Mesendoderm (in vitro differentiated cells): ENCODE measurements at regions not wholly inside any gene's neighbourhood (a gene's known extent, or its start where the extent isn't known, plus 50 kb on each side); places are given as distances from the start of the nearest gene placed in this dataset.

Experiments
- DNase-seq: peaks from one replicate; pipeline ENCODE4 v3.0.0; 2013
- H2AK5ac ChIP-seq: 2 replicates; pipeline ENCODE4 v1.6.1; 2013; ENCODE audit warnings: low read length, inconsistent platforms
- H2BK120ac ChIP-seq: 2 replicates; pipeline ENCODE4 v1.6.1; 2013; ENCODE audit warnings: low read depth, mild to moderate bottlenecking, low read length, moderate library complexity, mixed read lengths
- H2BK15ac ChIP-seq: replicated peaks from 2 replicates; pipeline ENCODE4 v1.6.1; 2013; ENCODE audit warnings: low read depth, mild to moderate bottlenecking, moderate library complexity
- H2BK5ac ChIP-seq: 2 replicates; pipeline ENCODE4 v1.6.1; 2013; ENCODE audit warnings: low read length, inconsistent platforms
- H3K18ac ChIP-seq: 2 replicates; pipeline ENCODE4 v1.6.1; 2013; ENCODE audit warnings: mild to moderate bottlenecking, low read length, mixed read lengths
- H3K23ac ChIP-seq: one replicate; pipeline ENCODE4 v1.6.1; 2013; ENCODE audit warnings: low read length
- H3K27ac ChIP-seq: 2 replicates; pipeline ENCODE4 v1.5.1; 2013; ENCODE audit warnings: low read depth, mild to moderate bottlenecking, inconsistent platforms, low read length, moderate library complexity
- H3K27me3 ChIP-seq: 2 replicates; pipeline ENCODE4 v1.6.1; 2013; ENCODE audit warnings: low read length, control low read depth, mild to moderate bottlenecking, inconsistent platforms; ENCODE audit not compliant: insufficient read depth, poor library complexity
- H3K36me3 ChIP-seq: 2 replicates; pipeline ENCODE4 v1.6.1; 2013; ENCODE audit warnings: low read length, inconsistent platforms; ENCODE audit not compliant: control insufficient read depth, insufficient read depth
- H3K4ac ChIP-seq: one replicate; pipeline ENCODE4 v1.6.1; 2013; ENCODE audit warnings: low read depth, mild to moderate bottlenecking, low read length, moderate library complexity
- H3K4me1 ChIP-seq: 2 replicates; pipeline ENCODE4 v1.6.1; 2013; ENCODE audit warnings: low read depth, low read length, inconsistent platforms; ENCODE audit not compliant: control insufficient read depth
- H3K4me2 ChIP-seq: 2 replicates; pipeline ENCODE4 v1.6.1; 2013; ENCODE audit warnings: low read length
- H3K4me3 ChIP-seq: 2 replicates; pipeline ENCODE4 v1.5.1; 2013; ENCODE audit warnings: mild to moderate bottlenecking, low read length
- H3K56ac ChIP-seq: one replicate; pipeline ENCODE4 v1.6.1; 2013; ENCODE audit warnings: low read length
- H3K79me1 ChIP-seq: 2 replicates; pipeline ENCODE4 v1.6.1; 2013; ENCODE audit warnings: low read length, inconsistent platforms
- H3K79me2 ChIP-seq: 2 replicates; pipeline ENCODE4 v1.6.1; 2013; ENCODE audit warnings: mild to moderate bottlenecking, low read length; ENCODE audit not compliant: control insufficient read depth, insufficient read depth
- H3K9ac ChIP-seq: 2 replicates; pipeline ENCODE4 v1.6.1; 2013; ENCODE audit warnings: low read length, inconsistent platforms
- H4K5ac ChIP-seq: one replicate; pipeline ENCODE4 v1.6.1; 2013; ENCODE audit warnings: low read length
- H4K8ac ChIP-seq: one replicate; pipeline ENCODE4 v1.6.1; 2013; ENCODE audit warnings: low read depth, mild to moderate bottlenecking, control low read depth, low read length, moderate library complexity
- WGBS: extraction: QIAGEN DNeasy Blood & Tissue Kit; methylation state at CpG from one replicate; pipeline ENCODE4 v1.1.7; 2013; ENCODE audit warnings: low lambda C conversion rate, missing lambda C conversion rate; ENCODE audit not compliant: insufficient coverage; ENCODE audit errors: extremely low coverage; 5-methylcytosine and 5-hydroxymethylcytosine counted together

DNA sequence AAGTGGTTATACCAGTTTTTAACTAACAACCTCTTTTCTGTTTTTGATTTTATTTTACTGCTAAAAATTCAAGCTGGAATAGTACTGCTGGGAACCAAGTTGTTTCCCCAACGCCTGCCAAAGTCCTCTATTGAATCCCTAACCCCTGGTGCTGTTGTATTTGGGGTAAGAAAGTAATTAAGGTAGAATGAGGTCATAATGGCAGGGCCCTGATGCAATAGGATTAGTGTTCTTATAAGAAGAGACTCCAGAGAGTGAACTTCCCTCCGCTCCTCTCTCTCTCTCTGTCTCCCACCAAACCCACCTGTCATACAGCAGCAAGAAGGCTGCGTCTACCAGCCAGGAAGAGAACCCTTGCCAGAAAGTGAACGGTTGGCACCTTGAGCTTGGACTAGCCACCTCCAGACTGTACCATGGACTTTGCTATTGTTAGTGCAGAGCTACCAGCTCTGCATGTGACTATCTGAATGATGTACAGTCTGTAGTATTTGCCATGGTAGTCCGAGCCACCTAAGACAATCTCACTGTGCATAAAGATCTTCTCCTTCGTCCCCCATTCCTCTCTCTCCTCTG is 86.5 kb upstream of the KLF6 start:
- no peak overlapping the region for H2BK15ac ChIP-seq
- H3K23ac ChIP-seq: no peak overlapping the region
- no peak for DNase-seq
- no peaks in the 10 kb centered on the region for H3K4me1 ChIP-seq
- H2AK5ac ChIP-seq: no peak overlapping the region
- WGBS: no CpG with 5 or more reads among the region's 6 CpGs
- H3K18ac ChIP-seq: no peak overlapping the region
- no peak overlapping the region for H3K4ac ChIP-seq
- H3K27ac ChIP-seq: no peak overlapping the region
- no peak overlapping the region for H3K56ac ChIP-seq
- H2BK5ac ChIP-seq: no peak overlapping the region
- H3K27me3 ChIP-seq: no peaks in the 10 kb centered on the region
- no peaks in the 10 kb centered on the region for H3K36me3 ChIP-seq
- H3K79me2 ChIP-seq: no peaks in the 10 kb centered on the region
- no peak overlapping the region for H3K4me2 ChIP-seq
- no peak overlapping the region for H3K4me3 ChIP-seq
- H3K79me1 ChIP-seq: no peaks in the 10 kb centered on the region
- no peak overlapping the region for H2BK120ac ChIP-seq
- H3K9ac ChIP-seq: no peak overlapping the region
- no peak overlapping the region for H4K5ac ChIP-seq
- H4K8ac ChIP-seq: no peak overlapping the region

DNA sequence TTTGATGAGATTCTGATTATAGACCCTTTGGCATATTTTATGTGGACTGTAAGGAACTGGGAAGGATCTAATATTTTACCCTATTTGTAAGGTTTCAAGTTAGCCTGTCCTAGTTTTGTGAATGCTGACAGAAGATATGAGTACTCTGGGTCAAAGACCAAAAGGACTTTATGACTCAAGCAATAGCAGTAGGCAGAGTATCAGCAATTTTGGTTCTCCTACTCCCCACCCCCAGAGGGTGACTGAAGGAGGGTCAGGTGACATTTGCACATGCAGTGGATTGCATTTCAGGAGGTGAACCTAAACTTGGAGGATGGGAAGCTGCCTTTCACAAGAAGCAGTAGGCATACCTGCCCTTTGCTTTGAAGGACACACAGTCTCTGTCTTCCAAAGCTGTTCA is 84.0 kb upstream of the KLF6 start:
- Histone ChIP-seq H3K4ac (no peak overlapping the region), H3K4me1 (no peaks in the 10 kb centered on the region), H3K27ac (no peak overlapping the region), H3K9ac (no peak overlapping the region), H2AK5ac (no peak overlapping the region), H3K23ac (no peak overlapping the region), H4K8ac (no peak overlapping the region), H3K79me1 (no peaks in the 10 kb centered on the region), H3K56ac (no peak overlapping the region), H2BK120ac (no peak overlapping the region), H3K4me2 (no peak overlapping the region), H3K27me3 (no peaks in the 10 kb centered on the region), H4K5ac (no peak overlapping the region), H2BK15ac (no peak overlapping the region), H3K4me3 (no peak overlapping the region), H2BK5ac (no peak overlapping the region), H3K18ac (no peak overlapping the region), H3K79me2 (no peaks in the 10 kb centered on the region), H3K36me3 (no peaks in the 10 kb centered on the region)
- DNase-seq: no peak

DNA sequence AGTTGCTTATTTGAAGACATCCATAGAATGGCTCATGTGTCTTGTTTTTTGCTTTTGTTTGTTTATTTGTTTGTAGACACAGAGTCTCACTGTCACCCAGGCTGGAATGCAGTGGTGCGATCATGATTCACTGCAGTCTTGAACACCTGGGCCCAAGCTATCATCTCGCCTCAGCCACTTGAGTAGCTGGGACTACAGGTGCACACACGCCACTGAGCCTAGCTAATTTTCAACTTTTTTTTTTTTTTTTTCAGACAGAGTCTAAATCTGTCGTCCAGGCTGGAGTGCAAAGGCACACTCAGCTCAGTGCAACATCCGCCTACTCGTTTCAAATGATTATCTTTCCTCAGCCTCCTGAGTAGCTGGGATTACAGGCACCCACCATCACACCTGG is 83.3 kb upstream of the KLF6 start:
- H2BK5ac ChIP-seq: no peak overlapping the region
- no peaks in the 10 kb centered on the region for H3K79me2 ChIP-seq
- no peak overlapping the region for H2AK5ac ChIP-seq
- H3K36me3 ChIP-seq: no peaks in the 10 kb centered on the region
- no peak overlapping the region for H2BK120ac ChIP-seq
- no peak overlapping the region for H3K4me3 ChIP-seq
- no peak for DNase-seq
- H3K27ac ChIP-seq: no peak overlapping the region
- no peak overlapping the region for H4K8ac ChIP-seq
- no peak overlapping the region for H3K23ac ChIP-seq
- H3K56ac ChIP-seq: no peak overlapping the region
- H2BK15ac ChIP-seq: no peak overlapping the region
- H3K4me2 ChIP-seq: no peak overlapping the region
- no CpG with 5 or more reads among the region's 6 CpGs for WGBS
- no peak overlapping the region for H4K5ac ChIP-seq
- H3K18ac ChIP-seq: no peak overlapping the region
- no peaks in the 10 kb centered on the region for H3K79me1 ChIP-seq
- H3K4ac ChIP-seq: no peak overlapping the region
- no peak overlapping the region for H3K9ac ChIP-seq
- H3K27me3 ChIP-seq: no peaks in the 10 kb centered on the region
- H3K4me1 ChIP-seq: no peaks in the 10 kb centered on the region

DNA sequence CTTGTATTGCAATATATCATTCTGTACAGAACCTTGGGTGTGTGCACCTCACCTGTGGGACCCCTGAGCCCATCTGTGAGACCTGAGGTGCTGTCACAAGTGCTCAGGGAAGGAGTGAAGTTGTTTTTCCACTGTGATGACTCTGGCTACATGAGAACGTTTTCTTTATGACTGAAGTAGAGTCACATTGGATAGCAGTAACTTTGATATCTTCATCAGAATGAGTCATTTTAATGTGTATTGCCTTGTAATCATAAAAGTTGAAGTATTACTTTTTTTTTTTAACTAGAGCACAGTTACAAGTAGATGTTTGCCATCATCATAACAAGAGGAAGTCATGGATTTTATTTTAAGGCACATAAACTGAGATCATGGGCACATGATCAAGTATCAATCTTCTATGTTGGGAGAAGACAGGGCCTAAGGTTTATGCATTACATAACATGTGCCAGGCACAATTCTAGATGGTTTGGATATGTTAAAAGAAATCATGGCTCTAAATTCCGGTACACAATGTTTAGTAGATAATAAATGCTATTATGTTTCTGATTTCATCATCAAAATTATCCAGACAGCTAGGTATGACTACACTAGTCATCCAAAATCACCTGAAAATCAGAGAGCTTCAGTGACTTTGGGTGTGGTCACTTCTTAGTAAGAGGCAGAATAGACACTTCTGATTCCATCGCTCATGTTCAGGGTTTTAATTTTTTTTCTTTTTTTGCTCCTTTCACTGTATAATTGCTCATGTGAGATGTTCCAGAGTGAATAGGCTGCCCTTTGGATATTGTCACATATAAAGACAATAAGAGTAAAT is 82.7 kb upstream of the KLF6 start:
- Histone ChIP-seq H2AK5ac (no peak overlapping the region), H3K4me2 (no peak overlapping the region), H3K4me3 (no peak overlapping the region), H3K79me1 (no peaks in the 10 kb centered on the region), H3K56ac (no peak overlapping the region), H3K18ac (no peak overlapping the region), H2BK120ac (no peak overlapping the region), H3K4me1 (no peaks in the 10 kb centered on the region), H4K8ac (no peak overlapping the region), H3K36me3 (no peaks in the 10 kb centered on the region), H3K79me2 (no peaks in the 10 kb centered on the region), H2BK5ac (no peak overlapping the region), H4K5ac (no peak overlapping the region), H3K23ac (no peak overlapping the region), H2BK15ac (no peak overlapping the region), H3K27me3 (no peaks in the 10 kb centered on the region), H3K27ac (no peak overlapping the region), H3K4ac (no peak overlapping the region), H3K9ac (no peak overlapping the region)
- no CpG with 5 or more reads among the region's 3 CpGs for WGBS
- no peak for DNase-seq

DNA sequence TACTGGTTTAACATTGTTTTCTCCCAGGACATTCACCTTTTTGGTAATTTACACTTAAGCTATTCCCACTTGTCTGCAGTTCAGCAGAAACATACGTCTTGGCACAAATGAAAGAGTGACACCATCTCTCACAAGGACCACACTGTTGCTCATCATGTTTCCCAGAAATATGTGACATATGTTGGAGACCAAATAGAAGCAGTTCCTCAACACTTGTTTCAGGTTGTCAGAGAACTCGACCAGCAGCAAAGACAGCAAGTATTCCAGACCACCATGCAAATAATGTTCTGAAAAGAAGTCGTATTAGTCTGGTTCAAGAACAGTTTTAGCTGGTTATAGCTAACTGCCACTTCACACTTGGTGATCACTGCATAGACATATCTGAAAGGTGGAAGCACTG is 81.3 kb upstream of the KLF6 start:
- no peak overlapping the region for H2AK5ac ChIP-seq
- H3K27ac ChIP-seq: no peak overlapping the region
- H2BK15ac ChIP-seq: no peak overlapping the region
- H2BK5ac ChIP-seq: no peak overlapping the region
- H3K27me3 ChIP-seq: no peaks in the 10 kb centered on the region
- no peak overlapping the region for H3K18ac ChIP-seq
- no CpG with 5 or more reads among the region's 3 CpGs for WGBS
- no peak overlapping the region for H3K4ac ChIP-seq
- no peak overlapping the region for H3K4me3 ChIP-seq
- no peak overlapping the region for H4K5ac ChIP-seq
- no peak overlapping the region for H2BK120ac ChIP-seq
- H3K23ac ChIP-seq: no peak overlapping the region
- H3K79me1 ChIP-seq: no peaks in the 10 kb centered on the region
- no peaks in the 10 kb centered on the region for H3K4me1 ChIP-seq
- H3K4me2 ChIP-seq: no peak overlapping the region
- H3K9ac ChIP-seq: no peak overlapping the region
- H3K56ac ChIP-seq: peak overlapping the region; percentile 27
- H3K79me2 ChIP-seq: no peaks in the 10 kb centered on the region
- no peak for DNase-seq
- no peak overlapping the region for H4K8ac ChIP-seq
- no peaks in the 10 kb centered on the region for H3K36me3 ChIP-seq

DNA sequence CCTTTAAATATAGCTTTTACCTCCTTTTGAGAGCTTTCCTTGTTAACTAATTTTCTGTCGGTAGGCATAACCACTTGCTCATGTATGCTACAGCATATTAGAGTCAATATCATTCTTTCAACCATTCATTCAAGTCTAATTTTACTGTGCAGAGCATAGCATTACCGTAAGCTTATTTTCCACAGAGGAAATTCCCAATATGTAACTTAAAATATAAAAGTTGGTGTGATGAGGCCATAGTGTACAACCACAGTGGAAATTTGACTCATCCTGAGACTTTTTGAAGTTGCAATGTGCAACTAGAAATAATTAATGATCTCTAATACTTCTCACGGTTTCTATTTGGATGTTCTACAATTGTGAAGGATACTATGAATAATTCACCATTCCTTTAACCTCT is 80.6 kb upstream of the KLF6 start:
- Histone ChIP-seq H4K8ac (no peak overlapping the region), H3K79me2 (no peaks in the 10 kb centered on the region)

More for the DNA sequence above, 80.6 kb upstream of the KLF6 start:
- H3K56ac ChIP-seq: no peak overlapping the region
- no peak overlapping the region for H2BK15ac ChIP-seq
- H3K4me3 ChIP-seq: no peak overlapping the region
- H3K9ac ChIP-seq: no peak overlapping the region
- H2BK5ac ChIP-seq: no peak overlapping the region
- no peak overlapping the region for H2BK120ac ChIP-seq
- no peaks in the 10 kb centered on the region for H3K36me3 ChIP-seq
- H4K5ac ChIP-seq: no peak overlapping the region
- no peaks in the 10 kb centered on the region for H3K4me1 ChIP-seq
- no peaks in the 10 kb centered on the region for H3K79me1 ChIP-seq
- no peak overlapping the region for H3K4ac ChIP-seq
- no peak overlapping the region for H2AK5ac ChIP-seq
- no CpG with 5 or more reads among the region's 3 CpGs for WGBS
- DNase-seq: no peak
- H3K23ac ChIP-seq: no peak overlapping the region
- H3K4me2 ChIP-seq: no peak overlapping the region
- H3K27ac ChIP-seq: no peak overlapping the region
- H3K18ac ChIP-seq: no peak overlapping the region
- no peaks in the 10 kb centered on the region for H3K27me3 ChIP-seq
